ENCODE measurements at regions not wholly inside any gene's neighbourhood (a gene's known extent, or its start where the extent isn't known, plus 50 kb on each side); places are given as distances from the start of the nearest gene placed in this dataset.
"Not testable (repeated sequence)": the region's sequence is repeated elsewhere in the genome, so short reads cannot be mapped to it uniquely, and the experiment has no call there.

DNA sequence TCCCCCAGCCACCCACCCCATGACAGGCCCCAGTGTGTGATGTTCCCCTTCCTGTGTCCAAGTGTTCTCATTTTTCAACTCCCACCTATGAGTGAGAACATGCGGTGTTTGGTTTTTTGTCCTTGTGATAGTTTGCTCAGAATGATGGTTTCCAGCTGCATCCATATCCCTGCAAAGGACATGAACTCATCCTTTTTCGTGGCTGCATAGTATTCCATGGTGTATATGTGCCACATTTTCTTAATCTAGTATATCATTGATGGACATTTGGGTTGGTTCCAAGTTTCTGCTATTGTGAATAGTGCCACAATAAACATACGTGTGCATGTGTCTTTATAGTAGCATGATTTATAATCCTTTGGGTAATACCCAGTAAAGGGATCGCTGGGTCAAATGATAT lies 273.0 kb downstream of the TEX29 start:
- not testable (repeated sequence) for DNase-seq

DNA sequence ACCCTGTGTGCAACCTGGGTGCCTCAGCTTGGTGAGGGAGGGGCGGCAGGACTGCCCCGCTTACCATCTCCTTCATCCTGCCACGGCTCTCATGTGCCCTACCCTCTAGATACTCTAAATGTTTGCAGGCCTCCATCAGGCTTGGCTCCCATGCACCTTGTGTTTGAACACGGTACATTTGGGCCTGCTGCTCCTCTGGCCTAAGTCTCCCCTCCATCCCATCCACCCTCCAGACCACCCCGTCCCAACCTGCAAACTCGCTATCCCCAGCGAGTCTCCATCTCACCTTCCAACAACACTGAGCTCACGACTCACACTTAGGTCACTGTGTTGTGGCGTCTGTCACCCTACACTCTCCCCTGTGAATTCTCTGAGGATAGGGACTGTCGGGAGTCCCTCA lies 274.2 kb downstream of the TEX29 start:
- no peak for DNase-seq

DNA sequence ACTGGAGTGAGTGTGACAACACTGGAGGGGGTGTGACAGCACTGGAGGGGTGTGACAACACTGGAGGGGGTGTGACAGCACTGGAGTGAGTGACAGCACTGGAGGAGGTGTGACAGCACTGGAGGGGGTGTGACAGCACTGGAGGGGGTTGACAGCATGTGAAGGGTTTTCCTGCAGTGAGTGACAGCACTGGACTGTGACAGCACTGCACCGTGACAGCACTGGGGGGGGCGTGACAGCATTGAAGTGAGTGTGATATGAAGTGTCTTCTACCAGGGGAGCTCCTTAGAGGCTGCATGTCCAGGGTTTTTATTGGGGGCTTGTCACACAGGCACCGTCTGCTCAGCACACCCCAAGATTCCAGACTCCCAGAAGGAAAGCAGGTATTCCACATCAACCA lies 274.8 kb downstream of the TEX29 start:
- DNase-seq: no peak

DNA sequence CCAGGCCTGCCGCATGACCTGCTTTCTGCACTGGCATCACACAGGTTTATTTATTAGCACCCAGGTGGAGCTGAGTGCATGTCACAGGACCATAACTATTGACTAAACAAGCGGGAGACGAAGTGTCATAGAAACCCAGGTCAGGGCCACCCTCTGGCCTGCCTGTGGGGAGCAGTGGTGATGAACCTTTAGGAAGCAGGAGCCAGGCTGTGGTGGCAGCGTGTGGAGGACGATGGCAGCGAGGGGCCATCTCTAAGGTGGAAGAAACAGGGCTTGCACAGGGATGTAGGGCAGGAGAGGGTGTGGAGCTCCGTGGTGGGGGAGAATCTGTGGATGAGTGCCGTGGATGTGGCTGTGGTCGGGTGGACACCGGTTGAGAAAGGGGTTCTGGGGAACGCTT lies 275.3 kb downstream of the TEX29 start:
- no peak for DNase-seq

DNA sequence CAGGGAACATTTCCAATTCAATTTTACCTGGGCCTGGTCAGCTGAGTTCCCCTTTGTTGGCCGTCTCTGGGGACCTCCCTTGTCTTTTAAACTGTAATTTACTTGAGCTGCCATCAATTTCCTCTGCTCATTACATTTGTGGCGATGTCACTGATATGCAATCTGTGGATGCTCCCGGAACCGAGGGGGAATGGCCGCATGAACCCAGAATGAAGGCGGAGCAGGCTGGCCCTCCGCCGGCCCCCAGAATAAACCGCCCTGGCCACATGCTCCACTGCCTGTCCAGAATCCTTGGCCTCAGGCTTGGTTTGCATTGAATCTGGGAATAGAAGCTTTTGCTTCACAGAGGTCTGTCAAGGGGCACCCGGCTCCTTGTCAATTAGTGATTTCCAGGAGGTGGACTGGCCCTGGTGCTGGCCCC lies 276.8 kb downstream of the TEX29 start:
- no peak for DNase-seq

DNA sequence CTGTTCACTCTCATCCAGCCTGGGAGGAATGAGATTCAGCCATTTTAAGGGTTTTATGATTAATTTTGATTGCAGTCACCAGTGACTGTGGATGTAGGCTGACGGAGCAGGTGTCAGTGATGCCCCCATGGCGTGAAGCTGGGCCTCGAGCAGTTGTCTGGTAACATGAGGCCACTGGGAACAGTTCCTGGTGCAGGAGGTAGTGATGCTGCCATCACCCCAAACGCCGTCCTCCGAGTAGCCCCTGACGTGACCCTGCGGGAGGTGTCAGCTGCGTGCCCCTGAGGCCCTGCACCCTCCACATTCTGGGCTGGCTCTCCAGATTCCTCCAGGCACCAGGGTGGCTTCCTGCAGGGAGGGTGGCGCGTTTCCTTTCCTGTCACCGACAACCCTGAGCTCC lies 277.2 kb downstream of the TEX29 start:
- no peak for DNase-seq

DNA sequence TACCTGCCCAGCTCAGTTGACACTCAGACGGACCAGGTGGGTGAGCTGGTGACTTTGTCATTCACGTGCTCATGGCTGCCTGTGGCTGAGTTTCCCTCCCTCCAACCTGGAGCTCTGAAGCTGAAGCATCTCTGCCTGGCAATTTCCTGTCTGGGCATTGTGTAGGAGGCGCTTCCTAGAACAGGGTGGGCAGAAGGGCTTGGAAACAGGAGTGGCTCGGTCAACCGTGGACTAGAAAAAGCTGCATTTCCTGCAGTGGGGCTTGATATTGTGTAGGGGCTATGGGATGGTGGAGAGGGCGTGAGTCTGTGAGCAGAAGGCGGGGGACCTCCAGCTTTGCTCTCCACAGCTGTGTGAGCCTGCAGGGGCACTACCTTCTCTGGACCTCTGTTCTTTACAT lies 278.3 kb downstream of the TEX29 start:
- DNase-seq: no peak

DNA sequence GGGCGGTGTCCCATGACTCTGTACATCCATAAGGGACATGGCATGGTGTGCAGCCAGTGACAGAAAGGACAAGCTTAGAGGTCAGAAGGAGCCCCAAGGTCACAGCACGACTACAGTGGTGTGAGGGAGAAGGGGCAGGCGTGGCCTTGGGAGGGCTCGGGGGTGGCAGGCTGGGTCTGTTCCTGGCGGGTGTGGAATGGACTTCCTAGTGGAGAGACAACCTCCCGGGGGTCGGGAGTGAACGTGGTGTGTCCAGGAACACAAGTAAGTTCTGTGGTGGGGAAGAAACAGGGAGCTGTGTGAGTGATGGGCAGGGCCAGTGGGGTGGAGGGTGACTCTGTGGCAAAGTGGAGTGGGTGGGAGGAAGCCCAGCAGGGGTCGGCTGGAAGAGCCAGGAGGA lies 279.3 kb downstream of the TEX29 start:
- DNase-seq: no peak

DNA sequence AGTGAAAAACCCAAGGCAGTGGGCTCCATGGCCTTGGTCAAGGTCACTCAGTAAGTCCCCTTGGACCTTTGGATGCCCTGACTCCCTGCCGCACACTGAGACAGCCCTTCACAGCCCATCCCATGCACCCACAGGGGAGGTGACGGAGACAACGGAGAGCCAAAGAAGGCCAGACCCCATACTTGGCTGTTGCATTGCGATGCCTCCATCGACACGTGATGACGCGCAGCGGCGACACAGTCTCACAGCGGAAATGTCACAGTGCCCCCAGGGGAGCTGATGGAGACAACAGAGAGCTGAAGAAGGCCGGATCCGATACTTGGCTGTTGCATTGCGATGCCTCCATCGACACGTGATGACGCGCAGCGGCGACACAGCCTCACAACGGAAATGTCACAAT lies 282.4 kb downstream of the TEX29 start:
- no peak for DNase-seq

DNA sequence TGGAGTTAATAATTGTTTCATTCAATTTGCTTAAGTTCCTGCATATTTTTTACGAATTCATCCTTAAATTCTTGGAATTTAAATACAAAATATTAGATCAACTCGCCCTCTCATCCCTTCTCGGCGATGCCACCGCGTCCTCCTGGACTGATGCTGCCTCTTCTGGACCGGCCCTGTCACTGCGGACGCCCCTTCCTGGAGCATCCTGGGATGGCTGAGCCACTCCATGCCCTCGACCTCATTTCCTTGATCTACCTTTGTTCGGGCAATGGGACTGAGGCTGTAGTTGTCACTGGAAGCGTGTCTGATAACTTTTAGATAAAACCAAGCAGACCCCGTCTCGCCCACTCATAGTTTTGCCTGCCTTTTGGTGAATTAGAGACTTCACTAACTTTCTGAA lies 283.7 kb downstream of the TEX29 start:
- DNase-seq: no peak

DNA sequence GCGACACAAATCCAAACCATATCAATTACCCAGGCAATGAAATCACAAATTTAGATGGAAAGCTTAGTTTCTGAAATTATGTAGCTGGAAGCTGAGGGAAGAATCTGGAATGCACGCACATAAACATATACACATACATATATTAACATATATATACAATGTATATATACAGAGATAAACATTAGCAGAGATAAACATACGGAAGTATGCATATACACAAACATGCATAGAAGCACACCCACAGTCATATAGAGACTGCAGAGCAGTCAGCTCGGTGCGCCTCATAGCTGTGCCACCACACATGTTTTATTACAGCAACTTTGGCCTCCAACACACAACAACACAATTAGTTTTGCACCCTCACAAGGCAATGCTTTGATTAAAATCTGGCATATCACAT lies 288.1 kb downstream of the TEX29 start:
- no peak for DNase-seq

DNA sequence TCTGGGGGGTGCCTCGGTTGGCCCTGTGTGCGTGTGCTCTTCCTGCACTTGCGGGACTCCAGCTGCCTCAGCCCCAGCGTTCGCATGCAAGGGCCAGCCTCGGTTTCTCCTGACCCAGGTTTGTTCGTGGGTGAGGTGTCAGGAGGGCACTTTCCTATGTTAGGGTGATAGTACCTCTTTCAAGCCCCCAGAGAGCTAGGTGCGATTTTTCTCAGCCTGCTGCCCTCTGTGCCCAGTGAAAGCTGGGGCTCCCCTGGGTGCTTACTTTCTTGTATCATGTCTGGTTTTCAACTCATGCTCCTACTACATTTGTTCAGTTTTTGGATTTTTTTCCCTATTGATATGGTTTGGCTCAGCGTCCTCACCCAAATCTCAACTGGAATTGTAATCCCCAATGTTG lies 289.2 kb downstream of the TEX29 start:
- DNase-seq: no peak

DNA sequence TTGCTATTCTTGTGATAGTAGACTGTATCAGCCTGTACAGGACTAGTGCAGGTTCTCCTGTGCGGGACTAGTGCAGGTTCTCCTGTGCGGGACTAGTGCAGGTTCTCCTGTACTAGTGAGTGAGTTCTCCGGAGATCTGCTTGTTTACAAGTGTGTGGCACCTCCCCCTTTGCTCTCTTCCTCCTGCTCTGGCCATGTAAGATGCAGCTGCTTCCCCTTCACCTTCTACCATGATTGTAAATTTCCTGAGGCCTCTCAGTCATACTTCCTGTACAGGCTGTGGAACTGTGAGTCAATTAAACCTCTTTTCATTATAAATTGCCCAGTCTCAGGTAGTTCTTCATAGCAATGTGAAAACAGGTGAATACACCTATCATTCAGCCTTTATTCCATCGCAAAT lies 289.6 kb downstream of the TEX29 start:
- no peak for DNase-seq

DNA sequence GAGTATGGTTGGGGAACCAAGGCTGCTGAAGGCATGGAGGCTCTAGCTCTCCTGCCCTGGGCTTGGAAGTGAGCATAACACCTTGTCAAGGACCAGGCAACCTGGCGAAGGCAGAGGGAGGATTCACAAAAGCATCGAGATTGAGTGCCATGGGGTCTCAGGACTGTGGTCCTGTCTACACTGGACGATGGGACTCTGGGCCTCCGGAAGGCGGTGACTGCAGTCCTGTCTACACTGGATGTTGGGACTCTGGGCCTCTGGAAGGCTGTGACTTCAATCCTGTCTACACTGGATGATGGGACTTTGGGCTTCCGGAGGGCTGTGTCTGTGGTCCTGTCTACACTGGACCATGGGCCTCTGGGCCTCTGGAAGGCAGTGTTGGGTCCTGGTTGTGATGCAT lies 290.4 kb downstream of the TEX29 start:
- DNase-seq: no peak

DNA sequence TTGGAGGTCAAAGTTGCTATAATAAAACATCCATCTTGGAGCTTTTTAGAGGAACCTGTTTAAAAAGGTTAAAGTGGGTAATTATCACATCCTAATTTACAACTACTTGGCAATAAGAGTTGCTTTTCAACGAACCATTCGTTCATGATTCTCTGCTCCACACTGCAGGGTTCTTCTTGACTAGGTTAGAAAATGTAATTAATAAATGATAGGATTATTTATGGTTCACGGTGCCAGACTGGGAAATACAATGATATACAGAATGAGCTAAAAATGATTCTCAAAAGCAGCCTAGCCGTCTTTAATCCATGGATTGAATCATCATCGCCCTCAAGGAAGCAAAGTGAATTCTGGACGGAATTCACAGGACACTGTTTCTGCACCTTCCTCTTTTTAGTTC lies 291.2 kb downstream of the TEX29 start:
- no peak for DNase-seq

DNA sequence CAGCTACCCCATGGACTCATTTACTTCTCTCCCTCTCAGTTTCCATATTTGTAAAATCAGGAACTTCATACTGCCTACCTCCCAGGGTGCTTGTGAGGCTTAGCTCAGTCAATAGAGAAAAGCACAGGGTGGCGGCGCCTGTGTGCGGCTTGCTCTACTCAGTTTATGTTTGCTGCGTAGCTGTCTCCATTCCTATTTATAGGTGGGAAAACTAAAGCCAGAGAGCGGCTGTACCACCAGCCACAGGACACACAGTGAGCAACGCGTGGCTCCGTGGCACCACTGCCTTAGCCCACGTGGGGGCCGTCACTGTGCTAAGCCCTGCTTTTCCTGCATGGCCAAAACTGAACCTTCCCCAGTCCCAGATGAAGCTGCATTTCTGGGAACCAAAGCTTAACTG lies 292.4 kb downstream of the TEX29 start:
- no peak for DNase-seq

DNA sequence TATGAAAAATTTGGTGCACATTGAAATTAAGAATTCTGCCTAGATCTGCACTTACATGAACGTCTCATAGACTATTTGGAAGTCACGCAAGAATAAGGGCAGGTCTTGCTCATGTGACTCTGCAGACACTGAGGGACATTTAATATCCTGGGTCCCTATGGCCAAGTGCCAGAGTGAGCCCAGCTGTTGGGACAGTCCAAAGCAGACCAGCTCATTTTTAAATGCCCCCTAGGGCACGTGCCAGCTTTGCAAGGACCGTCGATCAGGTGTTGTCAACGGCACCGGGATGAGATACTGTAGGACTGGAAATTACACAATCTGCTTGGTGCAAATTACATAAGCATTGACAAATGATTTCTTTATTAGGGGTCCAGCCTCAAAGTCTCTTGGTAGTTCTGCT lies 293.6 kb downstream of the TEX29 start:
- no peak for DNase-seq

DNA sequence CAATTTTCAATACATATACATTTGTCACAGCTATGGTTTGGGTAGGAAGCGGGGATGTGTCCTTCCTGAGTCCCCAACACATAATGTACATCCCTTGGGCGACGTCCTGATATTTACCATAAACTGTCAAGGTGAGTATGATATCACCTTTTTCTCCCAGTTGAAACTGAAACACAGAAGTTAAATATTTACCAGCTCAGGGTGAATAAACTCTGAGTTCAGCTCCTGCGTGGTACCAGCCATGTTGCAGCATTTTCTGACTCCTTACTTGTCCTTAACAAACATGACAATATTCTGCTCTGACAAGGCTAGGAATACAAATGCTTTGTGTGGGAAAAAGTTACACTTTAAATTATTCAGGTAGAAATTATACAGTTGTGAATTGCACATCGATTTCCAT lies 294.2 kb downstream of the TEX29 start:
- no peak for DNase-seq

DNA sequence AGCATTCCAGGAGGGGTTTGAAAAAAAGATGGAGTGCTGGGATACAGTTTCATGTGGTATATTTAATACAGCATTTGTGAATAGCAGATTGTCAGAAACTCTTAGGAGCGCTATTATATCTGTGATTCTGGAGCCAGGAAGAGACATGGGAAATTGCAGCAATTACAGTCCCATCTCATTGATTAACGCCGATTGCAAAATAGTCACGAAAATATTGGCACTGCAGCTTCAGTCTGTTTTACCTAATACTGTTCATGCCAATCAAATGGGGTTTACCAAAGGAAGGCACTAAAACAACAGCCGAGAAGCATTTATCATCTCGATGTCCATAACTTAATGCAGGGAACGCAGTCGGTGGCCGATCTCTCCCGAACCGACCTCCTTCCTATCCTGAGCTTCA lies 295.8 kb downstream of the TEX29 start:
- no peak for DNase-seq

DNA sequence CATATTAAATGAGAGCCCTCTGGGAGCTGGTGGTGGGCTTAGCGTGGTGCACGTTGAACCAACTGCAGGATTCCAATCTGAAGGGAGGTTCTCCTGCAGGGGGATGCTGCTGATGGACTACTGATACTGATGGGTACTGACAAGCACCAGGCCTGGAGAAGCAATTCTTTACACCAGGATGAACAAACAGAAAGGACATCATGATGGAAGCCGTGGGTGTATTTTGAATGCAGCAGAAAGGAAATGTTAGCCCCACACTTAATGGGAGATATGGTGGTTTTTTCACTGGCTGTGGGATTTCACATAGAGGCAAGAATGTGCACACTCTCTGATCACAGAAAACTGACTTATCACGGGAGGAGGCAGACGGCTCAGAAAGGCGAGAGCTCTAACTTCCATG lies 299.7 kb downstream of the TEX29 start:
- DNase-seq: no peak

DNA sequence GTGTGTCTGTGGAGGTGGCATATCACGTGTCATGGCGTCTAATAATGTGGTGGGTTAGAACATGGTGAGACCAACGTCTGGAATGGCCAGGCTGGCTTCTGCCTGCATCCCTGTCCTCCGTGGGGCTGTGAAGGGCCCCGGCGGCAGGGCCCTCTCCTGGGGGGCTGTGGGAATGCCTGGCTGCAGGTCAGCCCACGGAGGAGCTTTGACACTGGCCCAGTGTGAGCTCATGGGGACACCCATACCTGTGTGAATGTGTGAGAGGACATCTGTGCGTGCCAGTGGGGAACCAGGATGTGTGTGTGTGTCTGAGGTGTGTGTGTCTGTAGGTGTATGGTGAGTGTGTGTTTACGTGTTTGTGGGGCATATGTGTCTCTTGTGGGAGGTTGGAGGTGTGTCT lies 300.1 kb downstream of the TEX29 start:
- no peak for DNase-seq

DNA sequence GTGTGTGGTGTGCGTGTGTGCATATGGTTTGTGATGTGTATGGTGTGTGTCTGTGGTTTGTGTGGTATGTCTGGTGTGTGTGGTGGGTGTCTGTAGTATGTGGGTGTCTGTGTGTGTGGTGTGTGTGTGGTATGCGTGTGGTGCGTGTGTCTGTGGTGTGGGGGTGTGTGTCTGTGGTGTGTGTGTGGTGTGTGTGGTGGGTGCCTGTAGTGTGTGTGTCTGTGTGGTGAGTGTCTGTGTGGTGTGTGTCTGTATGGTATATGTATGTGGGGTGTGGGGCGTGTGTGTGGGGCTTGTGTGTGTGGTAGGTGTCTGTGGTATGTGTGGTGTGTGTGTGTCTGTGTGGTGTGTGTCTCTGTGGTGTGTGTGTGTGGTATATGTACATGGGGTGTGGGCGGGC lies 300.7 kb downstream of the TEX29 start:
- no peak for DNase-seq

DNA sequence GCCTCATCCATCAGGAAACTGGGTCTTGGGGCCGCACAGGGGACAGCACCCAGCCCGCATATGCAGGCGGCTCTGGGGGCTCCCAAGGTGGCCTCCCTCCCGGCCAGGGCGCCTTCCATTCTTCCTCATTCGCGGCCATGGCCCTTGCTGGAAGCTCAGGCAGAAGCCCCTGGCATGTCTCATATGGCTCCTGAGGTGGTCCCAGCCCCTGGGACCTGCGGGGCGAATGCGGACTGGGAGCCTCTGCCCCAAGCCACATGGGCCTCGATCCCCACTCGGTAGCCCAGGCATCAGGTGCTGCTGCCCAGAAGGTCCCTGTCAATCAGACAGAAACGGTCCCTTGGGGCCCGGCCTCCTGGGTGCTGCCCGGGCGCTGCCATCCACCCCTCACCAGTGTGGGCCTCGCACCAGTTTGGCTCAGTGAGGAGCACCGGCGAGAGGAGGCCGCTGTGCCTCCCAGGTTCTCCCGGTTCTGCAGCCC lies 301.6 kb downstream of the TEX29 start:
- DNase-seq: no peak

DNA sequence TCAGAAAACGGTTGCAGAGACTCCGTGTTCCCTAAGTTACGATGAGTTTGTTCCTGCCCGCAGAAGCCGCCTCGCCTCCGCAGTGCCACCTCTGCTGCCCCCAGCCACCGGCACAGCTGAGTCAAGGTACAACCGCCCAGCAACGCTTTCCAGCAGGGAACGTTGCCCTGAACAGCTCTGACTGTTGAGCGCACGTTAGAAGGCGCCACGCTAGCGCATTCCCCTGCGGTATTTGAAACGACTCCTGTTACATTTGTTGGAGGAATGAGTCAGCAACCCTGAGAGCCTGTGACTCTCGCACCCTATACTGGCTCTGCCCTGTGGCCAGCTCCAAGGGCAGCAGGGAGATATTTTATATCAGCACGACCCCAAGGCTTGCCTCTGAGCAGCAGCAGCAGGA lies 302.8 kb downstream of the TEX29 start:
- DNase-seq: no peak

DNA sequence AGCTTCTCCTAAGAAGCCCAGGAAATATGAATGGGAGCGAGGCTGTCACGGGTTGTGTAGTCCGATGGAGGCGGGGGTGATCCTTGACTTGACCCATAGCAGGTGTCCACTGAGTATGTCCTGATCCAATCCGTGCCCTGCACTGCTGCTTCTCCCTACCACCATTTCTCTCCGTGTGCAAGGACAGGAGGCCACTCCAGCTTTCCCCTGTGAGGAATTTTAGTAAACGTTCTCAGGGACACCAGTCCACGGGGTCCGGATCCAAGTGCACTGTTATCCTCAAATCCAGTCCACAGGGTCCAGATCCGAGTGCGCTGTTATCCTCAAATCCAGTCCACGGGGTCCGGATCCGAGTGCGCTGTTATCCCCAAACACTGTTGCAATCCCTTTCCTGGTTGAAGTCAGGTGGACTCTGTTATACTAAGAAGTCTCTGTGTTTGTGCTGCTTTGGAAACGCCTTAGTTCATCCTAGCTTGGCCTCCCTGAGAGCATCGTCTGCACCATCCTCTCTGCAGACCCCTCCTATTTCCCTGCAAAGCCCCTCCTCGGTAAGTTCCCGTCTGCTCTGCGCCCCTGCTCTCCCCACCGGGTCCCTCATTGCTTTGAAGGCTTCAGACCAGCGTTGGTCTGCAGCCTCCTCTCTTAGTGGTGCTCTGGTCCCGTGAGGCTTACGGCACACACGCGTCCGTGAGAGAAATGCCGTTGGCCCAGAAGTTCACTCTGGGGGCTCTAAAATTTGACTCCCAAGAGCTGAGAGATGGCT lies 303.5 kb downstream of the TEX29 start:
- no peak for DNase-seq
